MM.1S (cell line): ENCODE measurements at regions not wholly inside any gene's neighbourhood (a gene's known extent, or its start where the extent isn't known, plus 50 kb on each side); places are given as distances from the start of the nearest gene placed in this dataset.

ENCODE experiments used
- EZH2 ChIP-seq: fragments of 300-600 bp; sonication (generic); optimal IDR thresholded peaks from 2 replicates; pipeline ENCODE3; 2017; ENCODE audit warnings: low read depth, mild to moderate bottlenecking, antibody characterized with exemption, low read length, mixed read lengths
- EZH2phosphoT487 ChIP-seq: fragments of 300-600 bp; sonication (generic); IDR thresholded peaks from 2 replicates; pipeline ENCODE4 v1.6.1; 2018; ENCODE audit warnings: antibody characterized with exemption, low read length
- TF ChIP-seq, protein P1 (sequence below): fragments of 300-600 bp; sonication (generic); IDR thresholded peaks from 2 replicates; pipeline ENCODE4 v1.5.1; 2016; ENCODE audit warnings: antibody characterized with exemption, low read length, mixed read lengths

DNA sequence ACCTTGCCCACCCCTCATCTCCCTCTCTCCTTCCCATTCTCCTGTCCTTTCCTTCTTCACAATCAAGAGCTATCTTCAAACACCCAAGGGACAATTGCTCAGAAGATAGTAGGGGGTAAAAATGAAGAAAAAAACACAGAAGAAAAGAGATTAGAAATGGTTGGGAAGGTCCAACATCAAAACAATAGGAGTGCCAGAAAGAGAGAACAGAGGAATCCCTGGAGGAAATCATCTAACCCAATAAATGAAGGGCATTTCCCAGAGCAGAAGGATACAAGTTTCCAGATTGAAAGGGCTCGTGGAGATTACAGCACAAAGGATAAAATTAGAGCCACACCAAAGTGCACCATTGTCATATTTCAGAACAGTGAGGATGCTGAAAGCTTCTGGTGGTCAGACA, 145.6 kb downstream of the OAT start:
- TF ChIP-seq, protein P1, sequence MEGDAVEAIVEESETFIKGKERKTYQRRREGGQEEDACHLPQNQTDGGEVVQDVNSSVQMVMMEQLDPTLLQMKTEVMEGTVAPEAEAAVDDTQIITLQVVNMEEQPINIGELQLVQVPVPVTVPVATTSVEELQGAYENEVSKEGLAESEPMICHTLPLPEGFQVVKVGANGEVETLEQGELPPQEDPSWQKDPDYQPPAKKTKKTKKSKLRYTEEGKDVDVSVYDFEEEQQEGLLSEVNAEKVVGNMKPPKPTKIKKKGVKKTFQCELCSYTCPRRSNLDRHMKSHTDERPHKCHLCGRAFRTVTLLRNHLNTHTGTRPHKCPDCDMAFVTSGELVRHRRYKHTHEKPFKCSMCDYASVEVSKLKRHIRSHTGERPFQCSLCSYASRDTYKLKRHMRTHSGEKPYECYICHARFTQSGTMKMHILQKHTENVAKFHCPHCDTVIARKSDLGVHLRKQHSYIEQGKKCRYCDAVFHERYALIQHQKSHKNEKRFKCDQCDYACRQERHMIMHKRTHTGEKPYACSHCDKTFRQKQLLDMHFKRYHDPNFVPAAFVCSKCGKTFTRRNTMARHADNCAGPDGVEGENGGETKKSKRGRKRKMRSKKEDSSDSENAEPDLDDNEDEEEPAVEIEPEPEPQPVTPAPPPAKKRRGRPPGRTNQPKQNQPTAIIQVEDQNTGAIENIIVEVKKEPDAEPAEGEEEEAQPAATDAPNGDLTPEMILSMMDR: no peak
- no peak for TF ChIP-seq EZH2phosphoT487
- no peak for TF ChIP-seq EZH2
